Memory B cell (primary cell): ENCODE measurements at regions not wholly inside any gene's neighbourhood (a gene's known extent, or its start where the extent isn't known, plus 50 kb on each side); places are given as distances from the start of the nearest gene placed in this dataset.

ENCODE experiments used
- ATAC-seq: fragments of 150-1000 bp; cut with Tn5 transposase; 2 replicates; pipeline ENCODE4 v1.10.0; 2021; ENCODE audit warnings: low read depth, mild to moderate bottlenecking, moderate library complexity
- DNase-seq, 2 donors: peaks; one replicate each; pipeline ENCODE4 v3.0.0; 2022; ENCODE audit warnings: low spot score in 2 of 2
- H3K27ac Mint-ChIP-seq: one replicate; pipeline ENCODE4 v1.8.0; 2022; ENCODE audit warnings: mild to moderate bottlenecking, moderate library complexity, mixed read lengths
- H3K27me3 Mint-ChIP-seq: one replicate; pipeline ENCODE4 v1.8.0; 2022; ENCODE audit warnings: mixed read lengths
- H3K36me3 Mint-ChIP-seq: one replicate; pipeline ENCODE4 v1.8.0; 2022; ENCODE audit warnings: mild to moderate bottlenecking, mixed read lengths
- H3K4me1 Mint-ChIP-seq: one replicate; pipeline ENCODE4 v1.8.0; 2022; ENCODE audit warnings: mixed read lengths
- H3K4me3 Mint-ChIP-seq: one replicate; pipeline ENCODE4 v1.8.0; 2022; ENCODE audit warnings: mild to moderate bottlenecking, moderate library complexity, mixed read lengths
- H3K9me3 Mint-ChIP-seq: one replicate; pipeline ENCODE4 v1.8.0; 2022; ENCODE audit warnings: mixed read lengths

DNA sequence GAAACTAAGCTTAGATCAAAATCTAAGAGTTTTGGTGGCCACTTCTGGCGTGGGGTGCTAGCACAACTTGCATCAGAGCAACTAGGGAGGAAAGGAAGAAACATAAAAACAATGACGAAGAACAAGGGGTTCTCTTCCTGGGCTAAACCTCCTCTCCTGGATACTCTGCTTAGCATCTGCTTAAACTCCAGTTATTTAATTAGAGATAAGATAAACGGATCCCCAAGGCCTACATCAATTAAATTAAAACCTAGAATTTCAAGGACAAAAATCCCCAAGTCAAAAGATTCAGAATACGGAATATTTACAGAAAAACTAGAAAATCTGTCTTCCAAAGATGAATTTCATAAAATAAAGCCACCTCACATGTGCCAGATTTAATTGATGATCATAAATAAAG lies 281.9 kb downstream of the SHOX2 start:
- H3K27me3 Mint-ChIP-seq: no peaks in the 10 kb centered on the region
- no peak for DNase-seq
- peaks cover 11% of the 10 kb centered on the region for H3K9me3 Mint-ChIP-seq
- no peak overlapping the region for H3K4me3 Mint-ChIP-seq
- no peak for ATAC-seq
- H3K36me3 Mint-ChIP-seq: no peaks in the 10 kb centered on the region
- H3K27ac Mint-ChIP-seq: no peak overlapping the region
- no peaks in the 10 kb centered on the region for H3K4me1 Mint-ChIP-seq

DNA sequence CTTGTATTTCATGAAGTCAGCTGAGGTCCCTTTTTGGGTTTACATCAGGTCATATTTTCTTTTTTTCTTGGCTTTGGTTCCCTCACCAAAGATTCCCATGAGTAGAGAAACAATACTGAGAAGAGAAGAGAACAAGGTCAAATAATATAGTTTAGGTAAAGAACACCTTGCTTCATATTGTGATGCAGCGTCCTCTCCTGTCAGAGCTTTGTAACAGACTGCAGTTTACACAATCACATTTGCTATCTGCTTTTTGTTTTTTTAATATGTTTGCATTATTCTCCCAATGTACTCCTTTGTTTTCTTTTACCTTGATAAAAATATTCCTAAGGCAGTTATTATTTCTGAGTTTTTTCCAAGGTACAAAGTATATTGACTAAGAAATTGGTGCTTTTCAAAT lies 283.2 kb downstream of the SHOX2 start:
- H3K27ac Mint-ChIP-seq: no peak overlapping the region
- H3K4me1 Mint-ChIP-seq: no peaks in the 10 kb centered on the region
- ATAC-seq (no peak), DNase-seq (no peak)
- no peaks in the 10 kb centered on the region for H3K36me3 Mint-ChIP-seq
- no peaks in the 10 kb centered on the region for H3K27me3 Mint-ChIP-seq
- H3K4me3 Mint-ChIP-seq: no peak overlapping the region
- H3K9me3 Mint-ChIP-seq: peaks cover 6% of the 10 kb centered on the region

GRCh38 chr3:157820157-157820517 lies 286.1 kb downstream of the SHOX2 start:
- Mint-ChIP-seq H3K4me1 (no peaks in the 10 kb centered on the region), H3K27me3 (no peaks in the 10 kb centered on the region), H3K27ac (no peak overlapping the region), H3K4me3 (no peak overlapping the region), H3K9me3 (peaks cover 4% of the 10 kb centered on the region), H3K36me3 (no peaks in the 10 kb centered on the region)
- DNase-seq (no peak), ATAC-seq (no peak)

- peaks cover 4% of the 10 kb centered on the region for H3K9me3 Mint-ChIP-seq
- no peak overlapping the region for H3K4me3 Mint-ChIP-seq
- H3K4me1 Mint-ChIP-seq: no peaks in the 10 kb centered on the region
- no peak overlapping the region for H3K27ac Mint-ChIP-seq
- no peak for ATAC-seq
- H3K36me3 Mint-ChIP-seq: no peaks in the 10 kb centered on the region
- DNase-seq: no peak
- no peaks in the 10 kb centered on the region for H3K27me3 Mint-ChIP-seq
Observed at GRCh38 chr3:157819270-157820156, 286.7 kb downstream of the SHOX2 start.

DNA sequence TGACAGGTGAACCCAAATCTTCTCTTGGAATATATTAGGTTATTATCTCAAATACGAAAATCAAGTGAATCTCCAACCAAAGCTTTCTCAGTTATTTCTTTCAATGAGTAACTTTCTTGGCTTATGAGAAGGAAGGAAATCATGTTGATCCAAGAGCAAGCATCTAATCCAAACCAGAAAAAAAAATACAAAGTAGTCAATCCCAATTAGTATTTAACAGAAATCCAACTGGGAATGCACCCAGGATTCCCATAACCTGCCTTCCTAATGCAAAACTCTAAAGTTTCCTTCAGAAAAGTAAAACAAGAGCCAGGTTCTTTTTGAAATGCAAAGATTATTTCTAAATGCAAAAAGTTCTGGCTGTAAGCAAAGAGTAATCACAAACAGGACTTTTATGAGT lies 289.3 kb downstream of the SHOX2 start:
- Mint-ChIP-seq H3K4me1 (no peaks in the 10 kb centered on the region), H3K27ac (no peak overlapping the region), H3K4me3 (no peak overlapping the region), H3K9me3 (peaks cover 2% of the 10 kb centered on the region), H3K27me3 (no peaks in the 10 kb centered on the region), H3K36me3 (no peaks in the 10 kb centered on the region)
- ATAC-seq (no peak), DNase-seq (no peak)

GRCh38 chr3:157816296-157816695 lies 289.9 kb downstream of the SHOX2 start:
- no peak for ATAC-seq
- DNase-seq: no peak
- H3K36me3 Mint-ChIP-seq: no peaks in the 10 kb centered on the region
- H3K27me3 Mint-ChIP-seq: no peaks in the 10 kb centered on the region
- H3K27ac Mint-ChIP-seq: no peak overlapping the region
- no peaks in the 10 kb centered on the region for H3K4me1 Mint-ChIP-seq
- peaks cover 2% of the 10 kb centered on the region for H3K9me3 Mint-ChIP-seq
- H3K4me3 Mint-ChIP-seq: no peak overlapping the region

GRCh38 chr3:157815739-157816138 lies 290.5 kb downstream of the SHOX2 start:
- Mint-ChIP-seq H3K27me3 (no peaks in the 10 kb centered on the region), H3K4me3 (no peak overlapping the region), H3K4me1 (no peaks in the 10 kb centered on the region), H3K9me3 (peaks cover 1% of the 10 kb centered on the region), H3K27ac (no peak overlapping the region), H3K36me3 (no peaks in the 10 kb centered on the region)
- ATAC-seq (no peak), DNase-seq (no peak)

DNA sequence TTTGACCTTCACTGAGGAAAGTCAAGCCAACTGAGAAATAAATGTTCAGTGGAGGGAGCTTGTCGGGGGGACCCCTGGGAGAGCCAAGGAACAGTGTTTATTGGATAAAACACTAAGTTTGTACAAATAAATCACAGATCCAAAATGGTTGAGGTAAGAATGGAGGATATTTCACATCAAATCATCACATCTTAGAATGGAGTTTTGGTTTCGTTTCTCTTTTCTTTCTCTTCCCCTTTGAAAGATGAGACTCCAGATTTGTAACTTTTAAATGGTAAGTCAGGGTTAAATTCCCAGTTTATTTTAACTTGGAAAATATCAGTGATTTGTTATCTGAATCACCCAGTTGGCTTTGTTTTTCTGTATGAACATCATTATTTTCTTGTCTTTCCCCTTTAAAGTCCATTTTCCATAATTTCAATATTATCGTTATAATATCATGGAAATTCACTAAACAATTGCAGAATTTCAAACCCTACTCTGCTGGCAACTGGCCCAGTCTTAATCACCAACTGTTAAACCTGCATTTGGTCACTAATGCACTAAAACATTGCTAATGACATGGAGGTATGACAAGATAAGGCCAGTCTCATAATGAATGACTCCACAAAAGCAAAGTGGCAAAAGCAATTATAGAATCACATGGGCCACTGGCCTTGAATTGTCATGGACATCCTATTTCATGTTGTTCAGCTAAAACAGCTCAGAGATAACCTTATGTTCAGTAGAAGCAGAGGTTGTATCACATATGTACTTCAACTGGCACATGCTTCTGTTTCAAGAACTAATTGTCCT lies 295.1 kb downstream of the SHOX2 start:
- H3K27ac Mint-ChIP-seq: no peak overlapping the region
- no peaks in the 10 kb centered on the region for H3K9me3 Mint-ChIP-seq
- ATAC-seq: no peak
- H3K36me3 Mint-ChIP-seq: no peaks in the 10 kb centered on the region
- H3K4me1 Mint-ChIP-seq: no peaks in the 10 kb centered on the region
- no peak overlapping the region for H3K4me3 Mint-ChIP-seq
- H3K27me3 Mint-ChIP-seq: no peaks in the 10 kb centered on the region
- no peak for DNase-seq

DNA sequence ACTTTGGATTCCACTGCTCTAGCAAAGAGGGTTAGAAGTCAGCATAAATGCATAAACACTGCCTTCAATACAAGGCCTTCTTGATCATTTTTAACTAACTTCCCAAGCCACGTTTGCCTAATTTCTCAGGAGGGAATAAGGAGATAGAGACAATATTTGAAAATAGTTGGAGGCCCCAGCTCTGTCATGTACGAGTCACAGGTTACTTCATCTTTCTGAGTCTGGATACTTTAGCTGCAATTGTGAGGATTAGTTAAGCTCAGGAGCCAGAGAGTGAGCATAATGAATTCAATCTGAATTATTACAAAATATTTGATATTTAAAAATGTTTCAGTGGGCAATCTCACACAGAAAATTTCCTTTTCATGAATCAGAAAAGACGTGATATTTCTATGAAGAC lies 298.9 kb downstream of the SHOX2 start:
- no peak overlapping the region for H3K4me3 Mint-ChIP-seq
- no peaks in the 10 kb centered on the region for H3K36me3 Mint-ChIP-seq
- H3K9me3 Mint-ChIP-seq: peaks cover 7% of the 10 kb centered on the region
- H3K4me1 Mint-ChIP-seq: no peaks in the 10 kb centered on the region
- H3K27ac Mint-ChIP-seq: no peak overlapping the region
- ATAC-seq (no peak), DNase-seq (no peak)
- no peaks in the 10 kb centered on the region for H3K27me3 Mint-ChIP-seq

DNA sequence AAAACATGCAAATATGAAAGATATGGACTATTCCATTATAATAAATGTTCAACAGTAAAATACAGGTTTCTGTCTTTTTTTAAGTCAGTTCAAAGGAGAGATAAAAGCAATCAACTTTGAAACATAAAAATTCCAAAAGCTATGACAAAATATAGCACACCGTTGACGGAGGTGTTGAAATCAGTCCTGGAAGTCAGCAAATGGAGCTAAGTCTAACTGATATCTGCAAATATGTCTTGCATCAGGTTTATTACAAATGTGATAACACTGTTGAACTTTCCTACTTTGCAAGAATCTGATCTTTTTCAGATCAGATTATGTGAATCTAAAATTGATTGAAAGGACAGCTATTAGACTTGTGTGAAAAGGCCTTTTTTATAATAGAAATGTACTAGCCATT lies 300.7 kb downstream of the SHOX2 start:
- Mint-ChIP-seq H3K27me3 (no peaks in the 10 kb centered on the region), H3K9me3 (peaks cover 14% of the 10 kb centered on the region), H3K27ac (no peak overlapping the region), H3K36me3 (peaks cover 2% of the 10 kb centered on the region), H3K4me3 (no peak overlapping the region), H3K4me1 (no peaks in the 10 kb centered on the region)
- no peak for ATAC-seq
- DNase-seq: no peak

- H3K36me3 Mint-ChIP-seq: no peaks in the 10 kb centered on the region
- no peaks in the 10 kb centered on the region for H3K4me1 Mint-ChIP-seq
- no peak overlapping the region for H3K27ac Mint-ChIP-seq
- no peak overlapping the region for H3K4me3 Mint-ChIP-seq
- no peak for DNase-seq
- no peak for ATAC-seq
- H3K9me3 Mint-ChIP-seq: peaks cover 1% of the 10 kb centered on the region
- H3K27me3 Mint-ChIP-seq: no peaks in the 10 kb centered on the region
Observed at GRCh38 chr3:157794771-157795170, 291.6 kb upstream of the VEPH1 start.

GRCh38 chr3:157793745-157794144 lies 290.5 kb upstream of the VEPH1 start:
- no peaks in the 10 kb centered on the region for H3K27me3 Mint-ChIP-seq
- ATAC-seq (no peak), DNase-seq (no peak)
- H3K4me3 Mint-ChIP-seq: no peak overlapping the region
- H3K27ac Mint-ChIP-seq: no peak overlapping the region
- H3K36me3 Mint-ChIP-seq: no peaks in the 10 kb centered on the region
- H3K4me1 Mint-ChIP-seq: no peaks in the 10 kb centered on the region
- H3K9me3 Mint-ChIP-seq: no peaks in the 10 kb centered on the region

- no peak overlapping the region for H3K4me3 Mint-ChIP-seq
- ATAC-seq: no peak
- H3K4me1 Mint-ChIP-seq: no peaks in the 10 kb centered on the region
- no peaks in the 10 kb centered on the region for H3K36me3 Mint-ChIP-seq
- DNase-seq: no peak
- no peak overlapping the region for H3K27ac Mint-ChIP-seq
- H3K9me3 Mint-ChIP-seq: peaks cover 4% of the 10 kb centered on the region
- no peaks in the 10 kb centered on the region for H3K27me3 Mint-ChIP-seq
Observed at GRCh38 chr3:157789162-157789561, 285.9 kb upstream of the VEPH1 start.

GRCh38 chr3:157786618-157787017 lies 283.4 kb upstream of the VEPH1 start:
- peaks cover 4% of the 10 kb centered on the region for H3K9me3 Mint-ChIP-seq
- H3K36me3 Mint-ChIP-seq: no peaks in the 10 kb centered on the region
- no peaks in the 10 kb centered on the region for H3K27me3 Mint-ChIP-seq
- no peaks in the 10 kb centered on the region for H3K4me1 Mint-ChIP-seq
- no peak overlapping the region for H3K4me3 Mint-ChIP-seq
- no peak for DNase-seq
- no peak overlapping the region for H3K27ac Mint-ChIP-seq
- no peak for ATAC-seq
